K562 (cell line): ENCODE measurements at regions not wholly inside any gene's neighbourhood (a gene's known extent, or its start where the extent isn't known, plus 50 kb on each side); places are given as distances from the start of the nearest gene placed in this dataset.
A peak's percentile ranks its signal among the peaks of the same experiment; 100 is the strongest.

ENCODE experiments used
- EP400 ChIP-seq: fragments of 450-650 bp; IDR thresholded peaks from 2 replicates; pipeline ENCODE4 v1.6.1; 2017; ENCODE audit warnings: antibody characterized with exemption, mild to moderate bottlenecking, moderate library complexity
- FOXJ2 ChIP-seq: fragments of 200-800 bp; sonication (Bioruptor generic); IDR thresholded peaks from 2 replicates; pipeline ENCODE4 v1.6.1; 2016; ENCODE audit warnings: missing genetic modification characterization, missing compliant biosample characterization
- GABPB2 ChIP-seq: fragments of 250-450 bp; sonication (Bioruptor Pico); conservative IDR thresholded peaks from 2 replicates; pipeline ENCODE4 v1.5.1; 2021; ENCODE audit warnings: mild to moderate bottlenecking
- HSF4 ChIP-seq: fragments of 250-450 bp; sonication (Bioruptor Pico); IDR thresholded peaks from 2 replicates; pipeline ENCODE4 v2.1.2; 2022; ENCODE audit warnings: mild to moderate bottlenecking, moderate library complexity, borderline replicate concordance
- MEF2A ChIP-seq: IDR thresholded peaks from 2 replicates; pipeline ENCODE4 v1.6.1; 2011; ENCODE audit warnings: low read depth, mild to moderate bottlenecking, low read length, moderate library complexity; ENCODE audit not compliant: control insufficient read depth
- MTA3 ChIP-seq: fragments of 450-650 bp; formaldehyde crosslinking; IDR thresholded peaks from 2 replicates; pipeline ENCODE4 v1.6.1; 2017; ENCODE audit warnings: mild to moderate bottlenecking, borderline replicate concordance
- NKRF ChIP-seq: fragments of 450-650 bp; IDR thresholded peaks from 2 replicates; pipeline ENCODE4 v1.6.1; 2016; ENCODE audit warnings: borderline replicate concordance
- NONO ChIP-seq, 2 experiments: fragments of 200-400 bp in 1 of 2; fragments of 450-650 bp in 1 of 2; formaldehyde crosslinking in 1 of 2; IDR thresholded peaks; 2 replicates each; pipeline ENCODE4 v1.6.1; 2017; ENCODE audit warnings: low read depth in 2 of 2, mild to moderate bottlenecking in 2 of 2, moderate library complexity in 2 of 2, low read length in 1 of 2
- PATZ1 ChIP-seq: fragments of 250-450 bp; sonication (Bioruptor Pico); IDR thresholded peaks from 2 replicates; pipeline ENCODE4 v1.5.0; 2020; ENCODE audit warnings: mild to moderate bottlenecking, borderline replicate concordance
- RBM22 ChIP-seq: fragments of 200-400 bp; formaldehyde crosslinking; IDR thresholded peaks from 2 replicates; pipeline ENCODE4 v1.6.1; 2018; ENCODE audit warnings: low read length, low read depth; ENCODE audit not compliant: poor library complexity, severe bottlenecking
- RFX7 ChIP-seq: fragments of 250-450 bp; sonication (Bioruptor Pico); IDR thresholded peaks from 2 replicates; pipeline ENCODE4 v1.5.1; 2021; ENCODE audit warnings: mild to moderate bottlenecking
- SETDB1 ChIP-seq: IDR thresholded peaks from one replicate; pipeline ENCODE4 v1.6.1; 2012; ENCODE audit warnings: low read length, control low read depth, inconsistent platforms
- TCF3 ChIP-seq: sonication (generic); formaldehyde crosslinking; IDR thresholded peaks from 2 replicates; pipeline ENCODE4 v1.4.0; 2020; ENCODE audit warnings: mild to moderate bottlenecking, missing genetic modification reagents
- TOE1 ChIP-seq, 2 experiments: fragments of 450-650 bp in 1 of 2; sonication (generic) in 1 of 2; formaldehyde crosslinking in 1 of 2; IDR thresholded peaks; 2 replicates each; pipeline versions ENCODE4 v1.7.1 to v1.8.0; 2016 to 2022; ENCODE audit warnings: borderline replicate concordance in 2 of 2, mild to moderate bottlenecking in 2 of 2, antibody characterized with exemption in 1 of 2, inconsistent platforms in 1 of 2, low read depth in 1 of 2, missing genetic modification reagents in 1 of 2, moderate library complexity in 1 of 2
- ZBTB12 ChIP-seq: fragments of 250-450 bp; sonication (Bioruptor Pico); IDR thresholded peaks from 2 replicates; pipeline ENCODE4 v1.4.0; 2020
- ZNF133 ChIP-seq: fragments of 250-450 bp; sonication (Bioruptor Pico); IDR thresholded peaks from 2 replicates; pipeline ENCODE4 v1.4.0; 2020; ENCODE audit warnings: mild to moderate bottlenecking
- TF ChIP-seq, protein P1 (sequence below): sonication (generic); formaldehyde crosslinking; IDR thresholded peaks from 2 replicates; pipeline ENCODE4 v1.8.0; 2022; ENCODE audit warnings: mild to moderate bottlenecking, missing genetic modification reagents
- TF ChIP-seq, protein P2 (sequence below): fragments of 450-650 bp; formaldehyde crosslinking; IDR thresholded peaks from 2 replicates; pipeline ENCODE4 v1.4.0; 2020; ENCODE audit warnings: mild to moderate bottlenecking, mixed read lengths

GRCh38 chr3:194003114-194004057 is 132.6 kb upstream of the HES1 start (continued):
- no peak for TF ChIP-seq PATZ1 (CRISPR knock-in tag)
- TF ChIP-seq, protein P1, sequence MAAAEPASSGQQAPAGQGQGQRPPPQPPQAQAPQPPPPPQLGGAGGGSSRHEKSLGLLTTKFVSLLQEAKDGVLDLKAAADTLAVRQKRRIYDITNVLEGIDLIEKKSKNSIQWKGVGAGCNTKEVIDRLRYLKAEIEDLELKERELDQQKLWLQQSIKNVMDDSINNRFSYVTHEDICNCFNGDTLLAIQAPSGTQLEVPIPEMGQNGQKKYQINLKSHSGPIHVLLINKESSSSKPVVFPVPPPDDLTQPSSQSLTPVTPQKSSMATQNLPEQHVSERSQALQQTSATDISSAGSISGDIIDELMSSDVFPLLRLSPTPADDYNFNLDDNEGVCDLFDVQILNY (CRISPR knock-in tag) = no peak
- TF ChIP-seq HSF4 (CRISPR knock-in tag) = no peak
- TF ChIP-seq SETDB1 = no peak
- peak; percentile 82 for TF ChIP-seq FOXJ2 (tag)
- TF ChIP-seq MTA3 = peak; percentile 79
- no peak for TF ChIP-seq NKRF
- peak; percentile 93 for TF ChIP-seq TCF3
- TF ChIP-seq GABPB2 (CRISPR knock-in tag) = no peak
- TF ChIP-seq RFX7 (CRISPR knock-in tag) = no peak
- TF ChIP-seq MEF2A = peak; percentile 82
- TF ChIP-seq TOE1 (IDR thresholded peaks at IDR 0.05; ENCODE audit: borderline replicate concordance) = 0 out of 2 replicates have a peak, but pooled peaks have one; percentile 20
- no peak for TF ChIP-seq TOE1 (CRISPR knock-in tag; IDR thresholded peaks at IDR 0.05; ENCODE audit: borderline replicate concordance, low read depth)
- TF ChIP-seq, protein P2, sequence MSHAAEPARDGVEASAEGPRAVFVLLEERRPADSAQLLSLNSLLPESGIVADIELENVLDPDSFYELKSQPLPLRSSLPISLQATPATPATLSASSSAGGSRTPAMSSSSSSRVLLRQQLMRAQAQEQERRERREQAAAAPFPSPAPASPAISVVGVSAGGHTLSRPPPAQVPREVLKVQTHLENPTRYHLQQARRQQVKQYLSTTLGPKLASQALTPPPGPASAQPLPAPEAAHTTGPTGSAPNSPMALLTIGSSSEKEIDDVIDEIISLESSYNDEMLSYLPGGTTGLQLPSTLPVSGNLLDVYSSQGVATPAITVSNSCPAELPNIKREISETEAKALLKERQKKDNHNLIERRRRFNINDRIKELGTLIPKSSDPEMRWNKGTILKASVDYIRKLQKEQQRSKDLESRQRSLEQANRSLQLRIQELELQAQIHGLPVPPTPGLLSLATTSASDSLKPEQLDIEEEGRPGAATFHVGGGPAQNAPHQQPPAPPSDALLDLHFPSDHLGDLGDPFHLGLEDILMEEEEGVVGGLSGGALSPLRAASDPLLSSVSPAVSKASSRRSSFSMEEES = no peak
- TF ChIP-seq EP400 = peak; percentile 70
- TF ChIP-seq ZBTB12 (CRISPR knock-in tag) = no peak
- TF ChIP-seq NONO (IDR thresholded peaks at IDR 0.05; ENCODE audit: low read depth in 2 of 2, low read length in 1 of 2) = 0 out of 4 replicates have a peak, but pooled peaks of 1 of the 2 experiments have one; percentile 15
- TF ChIP-seq RBM22 = no peak
- no peak for TF ChIP-seq ZNF133 (CRISPR knock-in tag)
